H1 (cell line): ENCODE measurements at regions not wholly inside any gene's neighbourhood (a gene's known extent, or its start where the extent isn't known, plus 50 kb on each side); places are given as distances from the start of the nearest gene placed in this dataset.

Experiments
- CTCF ChIA-PET: fragments of 300-600 bp; sonication (Branson Sonifier 250); formaldehyde crosslinking; loops from one replicate; lab custom pipeline; 2021; ENCODE audit not compliant: partially characterized antibody; lab: Charles Lee
- POLR2A ChIA-PET: fragments of 300-600 bp; sonication (Branson Sonifier 250); formaldehyde crosslinking; loops from one replicate; lab custom pipeline; 2021; ENCODE audit warnings: inconsistent platforms; ENCODE audit not compliant: partially characterized antibody; lab: Charles Lee
- DNase-seq, 2 experiments: peaks; one replicate each; pipeline versions ENCODE4 v3.0.0 to v3.0.0-alpha.2; 2010 to 2022; ENCODE audit warnings: low spot score in 2 of 2, low read depth in 1 of 2, mixed read lengths in 1 of 2
- FAIRE-seq: peaks from 2 replicates; lab custom pipeline; 2011; peaks lifted over from hg19 to GRCh38; lab: Jason Lieb, UNC
- H2AFZ ChIP-seq: 2 replicates; pipeline ENCODE4 v1.8.1; 2012; ENCODE audit warnings: low read length, inconsistent platforms
- H2AK5ac ChIP-seq: 2 replicates; pipeline ENCODE4 v1.6.1; 2013; ENCODE audit warnings: low read depth, low read length
- H2BK120ac ChIP-seq: replicated peaks from 2 replicates; pipeline ENCODE3; 2013; ENCODE audit warnings: low read depth, low read length, inconsistent platforms
- H2BK12ac ChIP-seq: 2 replicates; pipeline ENCODE4 v1.6.1; 2013; ENCODE audit warnings: low read depth, low read length
- H2BK15ac ChIP-seq: 2 replicates; pipeline ENCODE4 v1.6.1; 2013; ENCODE audit warnings: low read length
- H2BK20ac ChIP-seq: 2 replicates; pipeline ENCODE4 v1.6.1; 2013; ENCODE audit warnings: low read length
- H2BK5ac ChIP-seq: 2 replicates; pipeline ENCODE4 v1.6.1; 2013; ENCODE audit warnings: low read depth, low read length
- H3K14ac ChIP-seq: 2 replicates; pipeline ENCODE4 v1.6.1; 2013; ENCODE audit warnings: inconsistent platforms; ENCODE audit not compliant: insufficient read length
- H3K18ac ChIP-seq: 2 replicates; pipeline ENCODE4 v1.6.1; 2013; ENCODE audit warnings: low read length; ENCODE audit errors: extremely low read depth
- H3K23ac ChIP-seq: 2 replicates; pipeline ENCODE4 v1.6.1; 2013; ENCODE audit warnings: inconsistent platforms; ENCODE audit not compliant: insufficient read length
- H3K23me2 ChIP-seq: 2 replicates; pipeline ENCODE4 v1.6.1; 2013; ENCODE audit warnings: low read depth, low read length
- H3K27ac ChIP-seq: 2 replicates; pipeline ENCODE4 v1.6.1; 2011; ENCODE audit warnings: low read depth, low read length, inconsistent platforms
- H3K27me3 ChIP-seq, 4 experiments: replicated peaks in 1 of 4; 1 replicate in 1 of 4; 2 replicates in 3 of 4; pipeline versions ENCODE4 v1.6.1 to v1.8.1; 2011 to 2013; ENCODE audit warnings: low read length in 3 of 4, mild to moderate bottlenecking in 3 of 4, inconsistent platforms in 2 of 4, mixed read lengths in 2 of 4, moderate library complexity in 1 of 4; ENCODE audit not compliant: control insufficient read depth in 3 of 4, insufficient read depth in 3 of 4; ENCODE audit errors: extremely low read depth in 1 of 4
- H3K36me3 ChIP-seq, 4 experiments: 2 replicates each; pipeline versions ENCODE4 v1.6.1 to v1.8.1; 2011 to 2013; ENCODE audit warnings: mild to moderate bottlenecking in 4 of 4, low read length in 3 of 4, moderate library complexity in 2 of 4, control low read depth in 1 of 4, inconsistent platforms in 1 of 4; ENCODE audit not compliant: insufficient read depth in 4 of 4, control insufficient read depth in 2 of 4
- H3K4ac ChIP-seq: replicated peaks from 2 replicates; pipeline ENCODE3; 2013; ENCODE audit warnings: low read length, low read depth, mixed read lengths, inconsistent platforms; ENCODE audit not compliant: insufficient read length
- H3K4me1 ChIP-seq, 4 experiments: replicated peaks in 1 of 4; 1 replicate in 1 of 4; 2 replicates in 3 of 4; pipeline versions ENCODE4 v1.6.1 to v1.8.1; 2011 to 2013; ENCODE audit warnings: low read length in 3 of 4, inconsistent platforms in 2 of 4, mixed read lengths in 1 of 4; ENCODE audit not compliant: insufficient read depth in 4 of 4, control insufficient read depth in 3 of 4
- H3K4me2 ChIP-seq, 2 experiments: 2 replicates each; pipeline versions ENCODE4 v1.6.1 to v1.8.1; 2011 to 2013; ENCODE audit warnings: low read depth in 2 of 2, low read length in 2 of 2, control low read depth in 1 of 2, inconsistent platforms in 1 of 2, mild to moderate bottlenecking in 1 of 2; ENCODE audit not compliant: insufficient read depth in 1 of 2
- H3K4me3 ChIP-seq, 4 experiments: fragments of 200-600, 300-600 bp in 1 of 4; sonication (generic), shearing (Covaris generic), sonication (Bioruptor Twin) in 1 of 4; 2 replicates each; pipeline versions ENCODE4 v1.5.1 to v1.8.1; 2011 to 2016; ENCODE audit warnings: low read length in 4 of 4, low read depth in 3 of 4, control low read depth in 2 of 4, inconsistent platforms in 2 of 4, mild to moderate bottlenecking in 2 of 4, mixed read lengths in 1 of 4, moderate library complexity in 1 of 4; ENCODE audit not compliant: insufficient read depth in 2 of 4; ENCODE audit errors: extremely low read depth in 1 of 4
- H3K56ac ChIP-seq: replicated peaks from 2 replicates; pipeline ENCODE3; 2013; ENCODE audit warnings: low read depth, mild to moderate bottlenecking, mixed read lengths, low read length, inconsistent platforms; ENCODE audit not compliant: insufficient read length
- H3K79me1 ChIP-seq: 2 replicates; pipeline ENCODE4 v1.6.1; 2013; ENCODE audit warnings: low read depth, low read length, control low read depth
- H3K79me2 ChIP-seq, 2 experiments: 2 replicates each; pipeline versions ENCODE4 v1.6.1 to v1.8.1; 2012 to 2013; ENCODE audit warnings: low read length in 2 of 2, mild to moderate bottlenecking in 2 of 2, inconsistent platforms in 1 of 2; ENCODE audit not compliant: insufficient read depth in 2 of 2, control insufficient read depth in 1 of 2
- H3K9ac ChIP-seq, 4 experiments: replicated peaks in 1 of 4; 1 replicate in 1 of 4; 2 replicates in 3 of 4; pipeline versions ENCODE4 v1.6.1 to v1.8.1; 2011 to 2013; ENCODE audit warnings: low read depth in 3 of 4, low read length in 3 of 4, control low read depth in 2 of 4, mild to moderate bottlenecking in 2 of 4, moderate library complexity in 2 of 4, inconsistent platforms in 1 of 4; ENCODE audit errors: extremely low read depth in 1 of 4
- H3K9me3 ChIP-seq, 2 experiments: 2 replicates each; pipeline versions ENCODE4 v1.6.1 to v1.8.1; 2012 to 2013; ENCODE audit warnings: mild to moderate bottlenecking in 2 of 2, moderate library complexity in 2 of 2, control low read depth in 1 of 2, inconsistent platforms in 1 of 2, low read depth in 1 of 2, low read length in 1 of 2, mixed read lengths in 1 of 2; ENCODE audit not compliant: insufficient read depth in 2 of 2
- H4K20me1 ChIP-seq, 2 experiments: replicated peaks in 1 of 2; 2 replicates each; pipeline versions ENCODE3 to v1.8.1; 2011 to 2013; ENCODE audit warnings: inconsistent platforms in 2 of 2, low read length in 2 of 2, mild to moderate bottlenecking in 1 of 2; ENCODE audit not compliant: insufficient read depth in 2 of 2, control insufficient read depth in 1 of 2
- H4K5ac ChIP-seq: 2 replicates; pipeline ENCODE4 v1.6.1; 2013; ENCODE audit warnings: low read length, low read depth, mixed read lengths, inconsistent platforms; ENCODE audit not compliant: insufficient read length
- H4K8ac ChIP-seq: 2 replicates; pipeline ENCODE4 v1.8.0; 2013; ENCODE audit warnings: mild to moderate bottlenecking, moderate library complexity, low read length, inconsistent platforms; ENCODE audit not compliant: insufficient read depth; ENCODE audit errors: extremely low read depth
- H4K91ac ChIP-seq: replicated peaks from 2 replicates; pipeline ENCODE3; 2013; ENCODE audit warnings: low read length, mixed read lengths, inconsistent platforms; ENCODE audit not compliant: insufficient read length
- BACH1 ChIP-seq: IDR thresholded peaks from 2 replicates; pipeline ENCODE4 v1.6.1; 2012; ENCODE audit warnings: low read length, improper control_type of control experiment
- BCL11A ChIP-seq, 2 experiments: IDR thresholded peaks; one replicate each; pipeline ENCODE4 v1.6.1; 2011; ENCODE audit warnings: low read depth in 2 of 2, low read length in 2 of 2, mild to moderate bottlenecking in 2 of 2
- EP300 ChIP-seq, 2 experiments: IDR thresholded peaks; 1 replicate in 1 of 2; 2 replicates in 1 of 2; pipeline ENCODE4 v1.6.1; 2011 to 2012; ENCODE audit warnings: low read depth in 2 of 2, low read length in 2 of 2, mild to moderate bottlenecking in 2 of 2, borderline replicate concordance in 1 of 2, inconsistent platforms in 1 of 2, moderate library complexity in 1 of 2
- HDAC6 ChIP-seq: IDR thresholded peaks from one replicate; pipeline ENCODE4 v1.7.1; 2012; ENCODE audit warnings: low read depth, mild to moderate bottlenecking, inconsistent platforms, low read length, moderate library complexity
- NANOG ChIP-seq: IDR thresholded peaks from 2 replicates; pipeline ENCODE4 v1.6.1; 2011; ENCODE audit warnings: low read length, low read depth, mild to moderate bottlenecking, inconsistent platforms; ENCODE audit not compliant: insufficient read depth, poor library complexity, severe bottlenecking
- POU5F1 ChIP-seq: IDR thresholded peaks from 2 replicates; pipeline ENCODE4 v1.6.1; 2011; ENCODE audit warnings: low read depth, mild to moderate bottlenecking, low read length, moderate library complexity
- RBBP5 ChIP-seq: IDR thresholded peaks from 2 replicates; pipeline ENCODE4 v1.7.1; 2012; ENCODE audit warnings: low read depth, mild to moderate bottlenecking, inconsistent platforms, low read length, moderate library complexity, borderline replicate concordance
- SAP30 ChIP-seq: fragments of 300-600 bp; sonication (generic); IDR thresholded peaks from 2 replicates; pipeline ENCODE4 v1.7.1; 2012; ENCODE audit warnings: low read length, moderate library complexity, mild to moderate bottlenecking, inconsistent platforms; ENCODE audit not compliant: insufficient read depth, insufficient replicate concordance
- SIN3A ChIP-seq, 2 experiments: IDR thresholded peaks in 1 of 2; conservative IDR thresholded peaks in 1 of 2; 2 replicates each; pipeline ENCODE4 v1.6.1; 2011 to 2012; ENCODE audit warnings: low read length in 2 of 2, improper control_type of control experiment in 1 of 2, low read depth in 1 of 2, mild to moderate bottlenecking in 1 of 2
- SIRT6 ChIP-seq: IDR thresholded peaks from one replicate; pipeline ENCODE4 v1.7.1; 2012; ENCODE audit warnings: low read length, inconsistent platforms
- TCF12 ChIP-seq: IDR thresholded peaks from 2 replicates; pipeline ENCODE4 v1.6.1; 2011; ENCODE audit warnings: low read depth, mild to moderate bottlenecking, low read length
- YY1 ChIP-seq: IDR thresholded peaks from 2 replicates; pipeline ENCODE4 v1.6.1; 2011; ENCODE audit warnings: low read depth, mild to moderate bottlenecking, low read length
- ZNF274 ChIP-seq: IDR thresholded peaks from 2 replicates; pipeline ENCODE4 v1.7.0; 2012; ENCODE audit warnings: low read length, borderline replicate concordance; ENCODE audit errors: extremely low read depth
- WGBS, 2 experiments: shearing (Covaris generic) in 1 of 2; methylation state at CpG; one replicate each; pipeline versions ENCODE4 v1.1.6 to v1.1.7; 2013 to 2015; ENCODE audit warnings: low lambda C conversion rate in 2 of 2, mixed read lengths in 2 of 2, inconsistent platforms in 1 of 2, low coverage in 1 of 2, missing lambda C conversion rate in 1 of 2; ENCODE audit not compliant: insufficient replicate concordance in 2 of 2, insufficient coverage in 1 of 2, insufficient read length in 1 of 2; ENCODE audit errors: extremely low coverage in 1 of 2, missing lambda C conversion rate in 1 of 2; 5-methylcytosine and 5-hydroxymethylcytosine counted together

DNA sequence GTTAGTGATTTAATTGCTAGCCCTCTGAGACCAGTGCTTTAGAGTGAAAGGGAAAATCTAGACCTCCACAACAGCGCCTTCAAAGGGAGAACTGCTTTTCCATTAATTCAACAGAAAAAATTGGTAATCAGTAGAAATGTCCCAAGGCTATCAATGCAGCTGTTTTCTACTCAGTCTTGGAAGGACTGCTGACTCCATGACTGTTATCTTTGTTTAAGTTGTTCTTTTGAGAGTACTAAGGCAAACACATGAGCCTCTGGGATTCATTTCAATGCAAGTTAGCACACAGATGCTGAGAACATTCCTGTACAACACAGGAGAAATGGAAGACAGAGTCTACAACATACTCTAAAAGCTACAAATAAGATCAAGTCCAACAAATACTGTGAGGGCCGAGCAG, 301.7 kb upstream of the PTCHD4 start:
- CTCF ChIA-PET: no interaction called here

More for the DNA sequence above, 301.7 kb upstream of the PTCHD4 start:
- Histone ChIP-seq H2BK20ac (no peak overlapping the region), H3K14ac (no peak overlapping the region), H4K8ac (no peak overlapping the region), H2AK5ac (no peak overlapping the region), H3K9ac (no peak overlapping the region), H2BK5ac (no peak overlapping the region), H3K36me3 (no peaks in the 10 kb centered on the region), H3K4me2 (no peak overlapping the region), H3K4ac (no peak overlapping the region), H3K79me1 (no peaks in the 10 kb centered on the region), H3K4me1 (no peaks in the 10 kb centered on the region), H3K27ac (no peak overlapping the region), H3K23me2 (no peaks in the 10 kb centered on the region), H2BK12ac (no peak overlapping the region), H3K27me3 (peaks cover 0 to 1% (median 0%) of the 10 kb centered on the region in 4 experiments; a peak in 1 of 7 replicates), H3K79me2 (no peaks in the 10 kb centered on the region), H2BK15ac (no peak overlapping the region), H3K56ac (no peak overlapping the region), H3K18ac (no peak overlapping the region), H4K20me1 (no peaks in the 10 kb centered on the region), H3K9me3 (no peaks in the 10 kb centered on the region), H3K23ac (no peak overlapping the region), H3K4me3 (no peak overlapping the region), H4K91ac (no peak overlapping the region), H4K5ac (no peak overlapping the region), H2AFZ (no peak overlapping the region), H2BK120ac (no peak overlapping the region)
- POLR2A ChIA-PET: no interaction called here
- 89% methylated on average over 2 of the region's 2 CpGs; no CpG with 5 or more reads in 1 of the 2 experiments for WGBS, 2 experiments
- DNase-seq (no peak), FAIRE-seq (no peak)
- no peak for TF ChIP-seq NANOG
- TF ChIP-seq HDAC6: no peak
- TF ChIP-seq TCF12: no peak
- no peak for TF ChIP-seq SIN3A (conservative IDR thresholded peaks at IDR 0.05 in 1 of 2, IDR thresholded peaks at IDR 0.05 in 1 of 2; ENCODE audit: low read depth in 1 of 2, low read length in 2 of 2)
- no peak for TF ChIP-seq SAP30
- TF ChIP-seq RBBP5: no peak
- no peak for TF ChIP-seq SIRT6
- TF ChIP-seq BACH1: no peak
- no peak for TF ChIP-seq BCL11A (IDR thresholded peaks at IDR 0.05; ENCODE audit: low read depth in 2 of 2, low read length in 2 of 2)
- no peak for TF ChIP-seq YY1
- no peak for TF ChIP-seq EP300 (IDR thresholded peaks at IDR 0.05; ENCODE audit: borderline replicate concordance in 1 of 2, low read depth in 2 of 2, low read length in 2 of 2)
- TF ChIP-seq ZNF274: no peak
- no peak for TF ChIP-seq POU5F1
